ENCODE measurements at regions not wholly inside any gene's neighbourhood (a gene's known extent, or its start where the extent isn't known, plus 50 kb on each side); places are given as distances from the start of the nearest gene placed in this dataset.

DNA sequence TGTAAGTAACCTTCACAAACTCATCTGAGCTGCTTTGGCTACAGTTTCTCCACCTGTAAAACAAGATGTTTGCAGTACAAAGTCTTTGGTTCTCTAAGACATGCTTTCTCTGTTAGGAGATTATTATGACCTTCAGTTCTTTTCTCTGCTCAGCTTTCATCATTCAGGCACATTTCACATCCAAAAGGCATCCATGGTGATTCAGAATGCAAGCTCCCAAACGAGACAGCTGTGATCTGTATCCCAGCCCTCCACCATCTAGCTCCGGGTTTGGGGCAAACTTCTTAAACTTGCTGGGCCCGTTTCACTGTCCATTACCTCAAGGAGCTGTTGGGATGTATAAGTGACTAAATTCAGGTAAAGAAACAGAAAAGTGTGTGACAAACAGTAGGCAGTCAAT, 95.8 kb upstream of the COL1A2 start:
- peaks cover 9% of the 10 kb centered on the region for H3K36me3 Mint-ChIP-seq (ENCODE audit: insufficient read depth, unreplicated experiment)
- intact Hi-C loops (cut with micrococcal nuclease; ENCODE audit: unreplicated experiment), result loop anchor here (5.0 kb wide), 1 partner anchor 1393 kb away; no protein-coding TSS in a partner anchor
- H3K4me3 Mint-ChIP-seq (ENCODE audit: low read depth, unreplicated experiment), result no peak overlapping the region
- peaks cover 35% of the 10 kb centered on the region for H3K4me1 Mint-ChIP-seq (ENCODE audit: low read depth, unreplicated experiment)
- no TSS peak for BruUV-seq (replicated peaks)
- H3K27ac Mint-ChIP-seq (ENCODE audit: unreplicated experiment), result no peak overlapping the region
- H3K27me3 Mint-ChIP-seq (ENCODE audit: unreplicated experiment), result no peaks in the 10 kb centered on the region
- CTCF ChIA-PET, result no interaction called here
- TF ChIP-seq, protein P1, sequence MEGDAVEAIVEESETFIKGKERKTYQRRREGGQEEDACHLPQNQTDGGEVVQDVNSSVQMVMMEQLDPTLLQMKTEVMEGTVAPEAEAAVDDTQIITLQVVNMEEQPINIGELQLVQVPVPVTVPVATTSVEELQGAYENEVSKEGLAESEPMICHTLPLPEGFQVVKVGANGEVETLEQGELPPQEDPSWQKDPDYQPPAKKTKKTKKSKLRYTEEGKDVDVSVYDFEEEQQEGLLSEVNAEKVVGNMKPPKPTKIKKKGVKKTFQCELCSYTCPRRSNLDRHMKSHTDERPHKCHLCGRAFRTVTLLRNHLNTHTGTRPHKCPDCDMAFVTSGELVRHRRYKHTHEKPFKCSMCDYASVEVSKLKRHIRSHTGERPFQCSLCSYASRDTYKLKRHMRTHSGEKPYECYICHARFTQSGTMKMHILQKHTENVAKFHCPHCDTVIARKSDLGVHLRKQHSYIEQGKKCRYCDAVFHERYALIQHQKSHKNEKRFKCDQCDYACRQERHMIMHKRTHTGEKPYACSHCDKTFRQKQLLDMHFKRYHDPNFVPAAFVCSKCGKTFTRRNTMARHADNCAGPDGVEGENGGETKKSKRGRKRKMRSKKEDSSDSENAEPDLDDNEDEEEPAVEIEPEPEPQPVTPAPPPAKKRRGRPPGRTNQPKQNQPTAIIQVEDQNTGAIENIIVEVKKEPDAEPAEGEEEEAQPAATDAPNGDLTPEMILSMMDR (IDR thresholded peaks at IDR 0.05; ENCODE audit: unreplicated experiment), result no peak
- no peaks in the 10 kb centered on the region for H3K9me3 Mint-ChIP-seq (ENCODE audit: low read depth, unreplicated experiment)
- no peak for DNase-seq

DNA sequence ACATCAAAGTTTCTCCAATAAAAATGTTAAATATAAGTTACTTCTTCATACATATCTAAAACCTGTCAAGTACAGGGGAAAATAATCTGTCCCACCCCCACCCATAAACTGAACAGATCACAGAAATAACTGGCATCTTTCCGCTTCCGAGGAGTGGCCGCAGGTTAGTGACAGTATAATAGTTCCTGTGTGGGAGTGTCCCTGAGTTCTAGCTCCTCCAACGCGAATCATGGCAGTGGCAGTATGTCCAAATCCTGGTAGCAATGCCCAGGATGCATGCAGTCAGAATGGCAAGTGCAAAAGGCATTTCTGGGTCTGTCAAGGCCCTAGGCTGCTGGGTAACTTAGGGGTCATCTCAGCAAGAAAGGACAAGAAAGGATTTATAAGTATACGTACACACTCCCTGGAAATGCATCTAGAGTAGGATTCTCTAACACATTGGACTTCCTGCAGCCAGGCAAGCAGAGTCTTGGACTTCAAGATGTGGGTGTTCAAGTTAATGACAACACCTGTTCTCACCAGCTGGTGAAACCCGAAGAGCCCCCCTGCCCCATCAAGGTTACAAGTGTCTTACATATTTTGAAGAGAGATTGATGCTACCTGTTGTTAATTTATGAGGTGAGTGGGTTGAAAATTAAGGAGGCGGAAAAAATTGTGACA, 94.4 kb upstream of the COL1A2 start:
- intact Hi-C loops (cut with micrococcal nuclease; ENCODE audit: unreplicated experiment), result no loop called here
- TF ChIP-seq, protein P1 (IDR thresholded peaks at IDR 0.05; ENCODE audit: unreplicated experiment), result no peak
- CTCF ChIA-PET, result interaction anchor here (1.5 kb wide), 1 partner anchor 95 kb away, joined by 4 read pairs; no protein-coding TSS in a partner anchor
- Mint-ChIP-seq H3K27ac (ENCODE audit: unreplicated experiment) (peak overlapping the region; percentile 17), H3K27me3 (ENCODE audit: unreplicated experiment) (no peaks in the 10 kb centered on the region), H3K9me3 (ENCODE audit: low read depth, unreplicated experiment) (no peaks in the 10 kb centered on the region), H3K4me1 (ENCODE audit: low read depth, unreplicated experiment) (peaks cover 40% of the 10 kb centered on the region), H3K4me3 (ENCODE audit: low read depth, unreplicated experiment) (no peak overlapping the region), H3K36me3 (ENCODE audit: insufficient read depth, unreplicated experiment) (peaks cover 9% of the 10 kb centered on the region)
- no peak for DNase-seq
- BruUV-seq (replicated peaks), result no TSS peak

DNA sequence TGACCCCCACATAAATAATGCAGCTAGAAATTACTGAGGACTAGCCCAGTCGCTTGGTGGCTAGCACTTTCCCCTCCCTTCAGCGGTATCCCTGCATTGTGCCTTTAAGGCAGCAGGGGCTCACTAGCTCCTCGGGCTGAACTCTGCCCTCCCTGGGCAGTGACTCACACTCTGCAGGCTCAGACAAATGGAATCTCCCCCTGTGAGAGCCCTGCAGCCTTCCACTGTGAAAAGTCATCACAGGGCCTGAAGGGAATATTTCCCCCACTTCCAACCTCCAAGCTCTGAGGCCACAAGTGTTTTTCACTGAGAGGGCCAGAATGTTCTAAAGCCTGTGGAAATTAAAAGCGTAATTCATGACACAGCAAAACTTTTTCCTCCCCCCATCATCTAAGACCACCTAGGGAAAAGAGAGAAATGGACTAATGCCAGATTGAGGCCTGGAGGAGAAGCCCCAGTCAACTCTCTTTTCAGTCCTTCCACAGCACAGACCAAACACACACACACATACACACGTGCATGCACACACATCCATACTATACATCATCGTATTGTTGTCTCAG, 93.6 kb upstream of the COL1A2 start:
- peak; percentile 68 for DNase-seq
- Mint-ChIP-seq H3K27me3 (ENCODE audit: unreplicated experiment) (no peaks in the 10 kb centered on the region), H3K4me1 (ENCODE audit: low read depth, unreplicated experiment) (peaks cover 48% of the 10 kb centered on the region), H3K4me3 (ENCODE audit: low read depth, unreplicated experiment) (peak overlapping the region; percentile 36), H3K9me3 (ENCODE audit: low read depth, unreplicated experiment) (no peaks in the 10 kb centered on the region), H3K27ac (ENCODE audit: unreplicated experiment) (peak overlapping the region; percentile 65), H3K36me3 (ENCODE audit: insufficient read depth, unreplicated experiment) (peaks cover 9% of the 10 kb centered on the region)
- no TSS peak for BruUV-seq (replicated peaks)
- TF ChIP-seq, protein P1 (IDR thresholded peaks at IDR 0.05; ENCODE audit: unreplicated experiment), result no peak
- intact Hi-C loops (cut with micrococcal nuclease; ENCODE audit: unreplicated experiment), result no loop called here
- CTCF ChIA-PET, result interaction anchor here (0.5 to 1.5 kb wide), 2 partner anchors 94 to 668 kb away, joined by 4 read pairs; no protein-coding TSS in a partner anchor

DNA sequence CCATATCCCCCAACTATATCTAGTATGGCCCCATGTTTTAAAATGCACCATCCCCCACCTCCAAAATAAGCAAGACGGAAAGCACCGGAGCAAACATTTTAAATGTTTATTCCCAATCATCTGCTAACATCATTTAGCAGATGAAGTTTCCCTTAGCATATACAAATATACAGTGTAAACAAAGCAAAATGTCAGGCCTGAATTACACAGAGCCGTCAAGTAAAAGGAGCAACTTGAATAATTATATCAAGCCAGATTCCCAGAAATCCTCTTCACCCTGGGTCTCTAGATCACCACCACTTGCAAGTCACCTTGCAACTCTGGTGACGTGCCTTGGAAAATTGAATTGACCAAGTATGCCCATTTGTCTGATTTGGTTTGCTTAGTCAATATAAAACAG, 91.6 kb upstream of the COL1A2 start:
- CTCF ChIA-PET, result no interaction called here
- Mint-ChIP-seq H3K4me3 (ENCODE audit: low read depth, unreplicated experiment) (no peak overlapping the region), H3K27me3 (ENCODE audit: unreplicated experiment) (no peaks in the 10 kb centered on the region), H3K27ac (ENCODE audit: unreplicated experiment) (peak overlapping the region; percentile 8), H3K36me3 (ENCODE audit: insufficient read depth, unreplicated experiment) (peaks cover 9% of the 10 kb centered on the region), H3K4me1 (ENCODE audit: low read depth, unreplicated experiment) (peaks cover 66% of the 10 kb centered on the region), H3K9me3 (ENCODE audit: low read depth, unreplicated experiment) (peaks cover 2% of the 10 kb centered on the region)
- TF ChIP-seq, protein P1 (IDR thresholded peaks at IDR 0.05; ENCODE audit: unreplicated experiment), result no peak
- no TSS peak for BruUV-seq (replicated peaks)
- DNase-seq, result no peak
- intact Hi-C loops (cut with micrococcal nuclease; ENCODE audit: unreplicated experiment), result no loop called here

Data from Calu3 (cell line).